Fibroblast of lung (primary cell): ENCODE measurements at regions not wholly inside any gene's neighbourhood (a gene's known extent, or its start where the extent isn't known, plus 50 kb on each side); places are given as distances from the start of the nearest gene placed in this dataset.

Experiments
- DNase-seq, 2 donors: peaks; one replicate each; pipeline versions ENCODE4 v3.0.0 to v3.0.0-alpha.2; 2010; ENCODE audit warnings: low read depth in 2 of 2
- H2AFZ ChIP-seq: 2 replicates; pipeline ENCODE4 v1.5.1; 2012; ENCODE audit warnings: low read length, control low read depth, inconsistent platforms
- H3K27ac ChIP-seq: 2 replicates; pipeline ENCODE4 v1.5.1; 2011; ENCODE audit warnings: low read length, control low read depth; ENCODE audit not compliant: insufficient read depth
- H3K27me3 ChIP-seq: 2 replicates; pipeline ENCODE4 v1.5.1; 2011; ENCODE audit warnings: mild to moderate bottlenecking, low read length; ENCODE audit not compliant: control insufficient read depth, insufficient read depth
- H3K36me3 ChIP-seq: 2 replicates; pipeline ENCODE4 v1.5.1; 2011; ENCODE audit warnings: low read length; ENCODE audit not compliant: control insufficient read depth, insufficient read depth
- H3K4me1 ChIP-seq: 2 replicates; pipeline ENCODE4 v1.5.1; 2011; ENCODE audit warnings: low read length; ENCODE audit not compliant: control insufficient read depth, insufficient read depth; ENCODE audit errors: extremely low read depth
- H3K4me2 ChIP-seq: 2 replicates; pipeline ENCODE4 v1.5.1; 2011; ENCODE audit warnings: low read length, control low read depth; ENCODE audit not compliant: insufficient read depth; ENCODE audit errors: extremely low read depth
- H3K4me3 ChIP-seq, 4 experiments: fragments of 200-600 bp in 1 of 4; sonication (generic) in 1 of 4; replicated peaks in 1 of 4; 2 replicates each; pipeline ENCODE4 v1.5.1; 2011 to 2016; ENCODE audit warnings: low read length in 4 of 4, low read depth in 3 of 4, mild to moderate bottlenecking in 3 of 4, control low read depth in 2 of 4, inconsistent platforms in 1 of 4, mixed read lengths in 1 of 4; ENCODE audit not compliant: insufficient read depth in 1 of 4; ENCODE audit errors: control extremely low read depth in 1 of 4
- H3K79me2 ChIP-seq: 2 replicates; pipeline ENCODE4 v1.5.1; 2012; ENCODE audit warnings: mild to moderate bottlenecking, low read length, inconsistent platforms; ENCODE audit not compliant: control insufficient read depth, insufficient read depth
- H3K9ac ChIP-seq: 2 replicates; pipeline ENCODE4 v1.5.1; 2011; ENCODE audit warnings: mild to moderate bottlenecking, low read length, control low read depth; ENCODE audit not compliant: insufficient read depth
- H3K9me3 ChIP-seq: 2 replicates; pipeline ENCODE4 v1.5.1; 2012; ENCODE audit warnings: low read depth, low read length; ENCODE audit not compliant: control insufficient read depth, insufficient read depth
- H4K20me1 ChIP-seq: 2 replicates; pipeline ENCODE4 v1.5.1; 2011; ENCODE audit warnings: low read length; ENCODE audit not compliant: control insufficient read depth, insufficient read depth; ENCODE audit errors: extremely low read depth
- CTCF ChIP-seq, 2 donors: IDR thresholded peaks in 1 of 2; conservative IDR thresholded peaks in 1 of 2; 1 replicate in 1 of 2; 2 replicates in 1 of 2; pipeline ENCODE4 v1.5.1; 2011 to 2012; ENCODE audit warnings: low read length in 2 of 2, control low read depth in 1 of 2, inconsistent platforms in 1 of 2, low read depth in 1 of 2, mild to moderate bottlenecking in 1 of 2
- EZH2 ChIP-seq: IDR thresholded peaks from 2 replicates; pipeline ENCODE4 v1.5.1; 2012; ENCODE audit warnings: low read length, control low read depth, mild to moderate bottlenecking; ENCODE audit errors: missing control alignments

GRCh38 chr16:75924397-75924796 is 198.1 kb upstream of the CPHXL start:
- H3K79me2 ChIP-seq = no peaks in the 10 kb centered on the region
- no peaks in the 10 kb centered on the region for H3K27me3 ChIP-seq
- no peak overlapping the region for H3K4me3 ChIP-seq
- H3K9ac ChIP-seq = no peak overlapping the region
- TF ChIP-seq CTCF (conservative IDR thresholded peaks at IDR 0.05 in 1 of 2, IDR thresholded peaks at IDR 0.05 in 1 of 2; ENCODE audit: low read depth in 1 of 2, low read length in 2 of 2) (no peak), EZH2 (no peak)
- no peaks in the 10 kb centered on the region for H3K9me3 ChIP-seq
- H3K36me3 ChIP-seq = no peaks in the 10 kb centered on the region
- no peak overlapping the region for H3K4me2 ChIP-seq
- no peak overlapping the region for H2AFZ ChIP-seq
- H3K27ac ChIP-seq = no peak overlapping the region
- H3K4me1 ChIP-seq = no peaks in the 10 kb centered on the region
- H4K20me1 ChIP-seq = no peaks in the 10 kb centered on the region
- DNase-seq = peak in 1 of 2 donors; percentile 3

DNA sequence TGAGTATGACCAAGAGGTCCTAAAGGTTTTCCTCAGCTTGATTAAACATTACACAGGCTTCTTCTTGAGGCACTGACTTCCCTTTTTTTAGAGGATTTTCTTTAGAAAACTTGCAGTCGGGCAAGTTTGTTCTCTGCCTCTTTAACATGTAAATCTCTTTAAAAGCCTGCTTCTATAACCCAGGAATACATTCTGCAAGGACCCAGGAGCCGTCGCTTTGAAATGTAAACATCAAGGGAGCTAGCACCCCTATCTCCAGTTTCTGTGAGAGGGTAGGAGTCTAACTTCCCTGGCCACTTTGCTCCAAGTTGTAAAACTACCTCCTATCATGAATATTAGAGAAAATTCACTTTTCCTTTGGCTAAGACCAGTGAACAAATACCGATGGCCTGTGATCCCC is 201.5 kb upstream of the CPHXL start:
- Histone ChIP-seq H3K9me3 (no peaks in the 10 kb centered on the region), H3K27ac (no peak overlapping the region), H3K9ac (no peak overlapping the region), H3K36me3 (no peaks in the 10 kb centered on the region), H3K4me1 (no peaks in the 10 kb centered on the region), H2AFZ (no peak overlapping the region), H4K20me1 (no peaks in the 10 kb centered on the region), H3K4me3 (no peak overlapping the region), H3K27me3 (no peaks in the 10 kb centered on the region), H3K79me2 (no peaks in the 10 kb centered on the region), H3K4me2 (no peak overlapping the region)
- TF ChIP-seq EZH2 (no peak), CTCF (conservative IDR thresholded peaks at IDR 0.05 in 1 of 2, IDR thresholded peaks at IDR 0.05 in 1 of 2; ENCODE audit: low read depth in 1 of 2, low read length in 2 of 2) (no peak)
- DNase-seq = no peak

- H3K4me3 ChIP-seq = no peak overlapping the region
Observed at GRCh38 chr16:75928295-75928694, 202.0 kb upstream of the CPHXL start.

More at GRCh38 chr16:75928295-75928694, 202.0 kb upstream of the CPHXL start:
- Histone ChIP-seq H3K27ac (no peak overlapping the region), H3K27me3 (no peaks in the 10 kb centered on the region), H4K20me1 (no peaks in the 10 kb centered on the region), H3K4me1 (no peaks in the 10 kb centered on the region), H2AFZ (no peak overlapping the region), H3K4me2 (no peak overlapping the region), H3K36me3 (no peaks in the 10 kb centered on the region), H3K9me3 (no peaks in the 10 kb centered on the region), H3K9ac (no peak overlapping the region), H3K79me2 (no peaks in the 10 kb centered on the region)
- peak; percentile 17 to 50 for DNase-seq
- TF ChIP-seq EZH2 (no peak), CTCF (conservative IDR thresholded peaks at IDR 0.05 in 1 of 2, IDR thresholded peaks at IDR 0.05 in 1 of 2; ENCODE audit: low read depth in 1 of 2, low read length in 2 of 2) (no peak)
